ENCODE measurements at regions not wholly inside any gene's neighbourhood (a gene's known extent, or its start where the extent isn't known, plus 50 kb on each side); places are given as distances from the start of the nearest gene placed in this dataset.

- ChIA-PET POLR2A (no interaction called here), CTCF (no interaction called here)
- Histone ChIP-seq H3K4me3 (ENCODE audit: low read length) (no peak overlapping the region), H3K4me1 (ENCODE audit: control insufficient read depth in 2 of 2, insufficient read depth in 2 of 2, low read length in 2 of 2) (no peaks in the 10 kb centered on the region), H3K9me3 (ENCODE audit: control insufficient read depth in 2 of 3, low read length in 3 of 3) (peaks cover 0 to 23% (median 5%) of the 10 kb centered on the region in 3 experiments), H3K27me3 (ENCODE audit: control insufficient read depth in 2 of 2, insufficient read depth in 2 of 2, low read length in 2 of 2) (no peaks in the 10 kb centered on the region), H3K27ac (ENCODE audit: low read depth, low read length) (no peak overlapping the region), H3K36me3 (ENCODE audit: control insufficient read depth in 2 of 3, insufficient read depth in 3 of 3, low read length in 3 of 3) (no peaks in the 10 kb centered on the region)
- DNase-seq (no peak), ATAC-seq (no peak)
- Mint-ChIP-seq H3K9me3 (peaks cover 13 to 60% (median 38%) of the 10 kb centered on the region in 11 donors), H3K4me3 (no peak overlapping the region), H3K27me3 (peaks cover 0 to 22% (median 9%) of the 10 kb centered on the region in 5 donors), H3K4me1 (no peaks in the 10 kb centered on the region), H3K27ac (no peak overlapping the region), H3K36me3 (peaks cover 0 to 7% (median 4%) of the 10 kb centered on the region in 5 donors)
- intact Hi-C loops (cut with micrococcal nuclease), result no loop called here
These were observed 414.3 kb downstream of the ADRA2A start for GRCh38 chr10:111491154-111491553.

- Mint-ChIP-seq H3K27me3 (peaks cover 0 to 33% (median 19%) of the 10 kb centered on the region in 5 donors), H3K27ac (no peak overlapping the region), H3K4me3 (no peak overlapping the region), H3K4me1 (no peaks in the 10 kb centered on the region), H3K9me3 (peaks cover 11 to 52% (median 33%) of the 10 kb centered on the region in 11 donors), H3K36me3 (peaks cover 0 to 4% (median 2%) of the 10 kb centered on the region in 5 donors)
- no peak for ATAC-seq
- intact Hi-C loops (cut with micrococcal nuclease), result no loop called here
- ChIA-PET CTCF (no interaction called here), POLR2A (no interaction called here)
- H3K27ac ChIP-seq (ENCODE audit: low read depth, low read length), result no peak overlapping the region
- H3K9me3 ChIP-seq (ENCODE audit: control insufficient read depth in 2 of 3, low read length in 3 of 3), result peaks cover 0 to 20% (median 5%) of the 10 kb centered on the region in 3 experiments
- peaks cover 0 to 2% of the 10 kb centered on the region in 2 donors for H3K27me3 ChIP-seq (ENCODE audit: control insufficient read depth in 2 of 2, insufficient read depth in 2 of 2, low read length in 2 of 2)
- H3K4me3 ChIP-seq (ENCODE audit: low read length), result no peak overlapping the region
- no peaks in the 10 kb centered on the region for H3K4me1 ChIP-seq (ENCODE audit: control insufficient read depth in 2 of 2, insufficient read depth in 2 of 2, low read length in 2 of 2)
- no peak for DNase-seq
- no peaks in the 10 kb centered on the region for H3K36me3 ChIP-seq (ENCODE audit: control insufficient read depth in 2 of 3, insufficient read depth in 3 of 3, low read length in 3 of 3)
These were observed 416.3 kb downstream of the ADRA2A start for GRCh38 chr10:111493024-111493625.

- ChIA-PET CTCF (no interaction called here), POLR2A (no interaction called here)
- no peaks in the 10 kb centered on the region for H3K4me1 Mint-ChIP-seq
- peaks cover 0 to 16% (median 5%) of the 10 kb centered on the region in 11 donors for H3K9me3 Mint-ChIP-seq
- ATAC-seq (no peak), DNase-seq (no peak)
- H3K27ac Mint-ChIP-seq, result no peak overlapping the region
- peaks cover 0 to 4% (median 0%) of the 10 kb centered on the region in 5 donors for H3K36me3 Mint-ChIP-seq
- no peak overlapping the region for H3K4me3 Mint-ChIP-seq
- H3K27me3 ChIP-seq (ENCODE audit: control insufficient read depth in 2 of 2, insufficient read depth in 2 of 2, low read length in 2 of 2), result peaks cover 0 to 2% of the 10 kb centered on the region in 2 donors
- H3K27me3 Mint-ChIP-seq, result peaks cover 3 to 36% (median 27%) of the 10 kb centered on the region in 5 donors
- intact Hi-C loops (cut with micrococcal nuclease), result no loop called here
- no peaks in the 10 kb centered on the region for H3K36me3 ChIP-seq (ENCODE audit: control insufficient read depth in 2 of 3, insufficient read depth in 3 of 3, low read length in 3 of 3)
- no peak overlapping the region for H3K27ac ChIP-seq (ENCODE audit: low read depth, low read length)
- H3K4me3 ChIP-seq (ENCODE audit: low read length), result no peak overlapping the region
- H3K9me3 ChIP-seq (ENCODE audit: control insufficient read depth in 2 of 3, low read length in 3 of 3), result no peaks in the 10 kb centered on the region
- no peaks in the 10 kb centered on the region for H3K4me1 ChIP-seq (ENCODE audit: control insufficient read depth in 2 of 2, insufficient read depth in 2 of 2, low read length in 2 of 2)
These were observed 421.7 kb downstream of the ADRA2A start for GRCh38 chr10:111498560-111498959.

- ATAC-seq (no peak), DNase-seq (no peak)
- H3K4me3 Mint-ChIP-seq, result no peak overlapping the region
- H3K9me3 Mint-ChIP-seq, result peaks cover 0 to 18% (median 14%) of the 10 kb centered on the region in 11 donors
- Histone ChIP-seq H3K27ac (ENCODE audit: low read depth, low read length) (no peak overlapping the region), H3K9me3 (ENCODE audit: control insufficient read depth in 2 of 3, low read length in 3 of 3) (no peaks in the 10 kb centered on the region), H3K4me3 (ENCODE audit: low read length) (no peak overlapping the region), H3K36me3 (ENCODE audit: control insufficient read depth in 2 of 3, insufficient read depth in 3 of 3, low read length in 3 of 3) (no peaks in the 10 kb centered on the region), H3K4me1 (ENCODE audit: control insufficient read depth in 2 of 2, insufficient read depth in 2 of 2, low read length in 2 of 2) (no peaks in the 10 kb centered on the region), H3K27me3 (ENCODE audit: control insufficient read depth in 2 of 2, insufficient read depth in 2 of 2, low read length in 2 of 2) (no peaks in the 10 kb centered on the region)
- no peak overlapping the region for H3K27ac Mint-ChIP-seq
- ChIA-PET POLR2A (no interaction called here), CTCF (no interaction called here)
- H3K36me3 Mint-ChIP-seq, result peaks cover 0 to 4% (median 0%) of the 10 kb centered on the region in 5 donors
- no peaks in the 10 kb centered on the region for H3K4me1 Mint-ChIP-seq
- peaks cover 0 to 23% (median 15%) of the 10 kb centered on the region in 5 donors for H3K27me3 Mint-ChIP-seq
- intact Hi-C loops (cut with micrococcal nuclease), result no loop called here
These were observed 427.5 kb downstream of the ADRA2A start for GRCh38 chr10:111504376-111504775.

- no peak overlapping the region for H3K27ac Mint-ChIP-seq
- POLR2A ChIA-PET, result no interaction called here
- Histone ChIP-seq H3K27me3 (ENCODE audit: control insufficient read depth in 2 of 2, insufficient read depth in 2 of 2, low read length in 2 of 2) (no peaks in the 10 kb centered on the region), H3K4me3 (ENCODE audit: low read length) (no peak overlapping the region), H3K36me3 (ENCODE audit: control insufficient read depth in 2 of 3, insufficient read depth in 3 of 3, low read length in 3 of 3) (no peaks in the 10 kb centered on the region), H3K27ac (ENCODE audit: low read depth, low read length) (no peak overlapping the region), H3K9me3 (ENCODE audit: control insufficient read depth in 2 of 3, low read length in 3 of 3) (no peaks in the 10 kb centered on the region), H3K4me1 (ENCODE audit: control insufficient read depth in 2 of 2, insufficient read depth in 2 of 2, low read length in 2 of 2) (no peaks in the 10 kb centered on the region)
- H3K4me1 Mint-ChIP-seq, result no peaks in the 10 kb centered on the region
- DNase-seq, result no peak
- peaks cover 0 to 38% (median 23%) of the 10 kb centered on the region in 5 donors for H3K27me3 Mint-ChIP-seq
- no peak overlapping the region for H3K4me3 Mint-ChIP-seq
- CTCF ChIA-PET, result no interaction called here
- intact Hi-C loops (cut with micrococcal nuclease), result no loop called here
- H3K9me3 Mint-ChIP-seq, result peaks cover 0 to 18% (median 14%) of the 10 kb centered on the region in 11 donors
- H3K36me3 Mint-ChIP-seq, result peaks cover 0 to 4% (median 0%) of the 10 kb centered on the region in 5 donors
- ATAC-seq, result no peak
These were observed 429.6 kb downstream of the ADRA2A start for GRCh38 chr10:111506266-111507034.

- Mint-ChIP-seq H3K27me3 (peaks cover 0 to 34% (median 16%) of the 10 kb centered on the region in 5 donors), H3K4me1 (no peaks in the 10 kb centered on the region), H3K4me3 (no peak overlapping the region), H3K36me3 (no peaks in the 10 kb centered on the region), H3K9me3 (peaks cover 0 to 3% (median 0%) of the 10 kb centered on the region in 11 donors), H3K27ac (no peak overlapping the region)
- DNase-seq (no peak), ATAC-seq (no peak)
- no peaks in the 10 kb centered on the region for H3K4me1 ChIP-seq (ENCODE audit: control insufficient read depth in 2 of 2, insufficient read depth in 2 of 2, low read length in 2 of 2)
- ChIA-PET POLR2A (no interaction called here), CTCF (no interaction called here)
- no peaks in the 10 kb centered on the region for H3K27me3 ChIP-seq (ENCODE audit: control insufficient read depth in 2 of 2, insufficient read depth in 2 of 2, low read length in 2 of 2)
- intact Hi-C loops (cut with micrococcal nuclease), result no loop called here
- H3K36me3 ChIP-seq (ENCODE audit: control insufficient read depth in 2 of 3, insufficient read depth in 3 of 3, low read length in 3 of 3), result no peaks in the 10 kb centered on the region
- no peak overlapping the region for H3K4me3 ChIP-seq (ENCODE audit: low read length)
- no peaks in the 10 kb centered on the region for H3K9me3 ChIP-seq (ENCODE audit: control insufficient read depth in 2 of 3, low read length in 3 of 3)
- H3K27ac ChIP-seq (ENCODE audit: low read depth, low read length), result no peak overlapping the region
These were observed 434.9 kb downstream of the ADRA2A start for GRCh38 chr10:111511751-111512150.

GRCh38 chr10:111515264-111515663, 438.4 kb downstream of the ADRA2A start:
- Histone ChIP-seq H3K27ac (ENCODE audit: low read depth, low read length) (no peak overlapping the region), H3K27me3 (ENCODE audit: control insufficient read depth in 2 of 2, insufficient read depth in 2 of 2, low read length in 2 of 2) (no peaks in the 10 kb centered on the region), H3K36me3 (ENCODE audit: control insufficient read depth in 2 of 3, insufficient read depth in 3 of 3, low read length in 3 of 3) (no peaks in the 10 kb centered on the region), H3K4me1 (ENCODE audit: control insufficient read depth in 2 of 2, insufficient read depth in 2 of 2, low read length in 2 of 2) (no peaks in the 10 kb centered on the region), H3K4me3 (ENCODE audit: low read length) (no peak overlapping the region), H3K9me3 (ENCODE audit: control insufficient read depth in 2 of 3, low read length in 3 of 3) (no peaks in the 10 kb centered on the region)
- Mint-ChIP-seq H3K9me3 (no peaks in the 10 kb centered on the region), H3K27ac (no peak overlapping the region), H3K27me3 (peaks cover 0 to 16% (median 4%) of the 10 kb centered on the region in 5 donors), H3K4me1 (no peaks in the 10 kb centered on the region), H3K4me3 (no peak overlapping the region), H3K36me3 (no peaks in the 10 kb centered on the region)
- CTCF ChIA-PET, result no interaction called here
- no peak for DNase-seq
- ATAC-seq, result no peak
- POLR2A ChIA-PET, result no interaction called here
- intact Hi-C loops (cut with micrococcal nuclease), result no loop called here

All from naive thymus-derived CD4-positive, alpha-beta T cell (primary cell).